GM23338 (cell line): ENCODE measurements at regions not wholly inside any gene's neighbourhood (a gene's known extent, or its start where the extent isn't known, plus 50 kb on each side); places are given as distances from the start of the nearest gene placed in this dataset.

Experiments
- CREB1 ChIP-seq: fragments of 250-450 bp; sonication (Bioruptor Pico); IDR thresholded peaks from 2 replicates; pipeline ENCODE4 v1.5.0; 2020; ENCODE audit warnings: low read depth, mild to moderate bottlenecking, moderate library complexity
- CTCF ChIP-seq, 2 experiments: fragments of 200-600 bp in 1 of 2; sonication (generic) in 1 of 2; conservative IDR thresholded peaks; 2 replicates each; pipeline versions ENCODE4 v1.5.1 to v1.6.1; 2016 to 2017; ENCODE audit warnings: antibody characterized with exemption in 2 of 2, low read depth in 2 of 2, mild to moderate bottlenecking in 2 of 2, moderate library complexity in 1 of 2
- EZH2 ChIP-seq: fragments of 200-600 bp; sonication (generic); IDR thresholded peaks from one replicate; pipeline ENCODE4 v1.8.0; 2017; ENCODE audit warnings: antibody characterized with exemption, mild to moderate bottlenecking, low read depth; ENCODE audit not compliant: unreplicated experiment
- EZH2phosphoT487 ChIP-seq: fragments of 200-600 bp; sonication (generic); IDR thresholded peaks from one replicate; pipeline ENCODE4 v1.8.1; 2018; ENCODE audit warnings: antibody characterized with exemption; ENCODE audit not compliant: unreplicated experiment
- JUNB ChIP-seq: IDR thresholded peaks from one replicate; pipeline ENCODE4 v1.6.1; 2016; ENCODE audit warnings: antibody characterized with exemption; ENCODE audit not compliant: unreplicated experiment
- NANOG ChIP-seq: IDR thresholded peaks from 2 replicates; pipeline ENCODE4 v1.6.1; 2016; ENCODE audit warnings: antibody characterized with exemption, borderline replicate concordance
- POLR2AphosphoS5 ChIP-seq: IDR thresholded peaks from 2 replicates; pipeline ENCODE4 v1.6.1; 2016; ENCODE audit warnings: antibody characterized with exemption, low read depth
- STAT1 ChIP-seq: IDR thresholded peaks from one replicate; pipeline ENCODE4 v1.6.1; 2016; ENCODE audit warnings: antibody characterized with exemption; ENCODE audit not compliant: unreplicated experiment
- ZNF114 ChIP-seq: fragments of 250-450 bp; sonication (Bioruptor Pico); IDR thresholded peaks from 2 replicates; pipeline ENCODE4 v1.5.0; 2020; ENCODE audit warnings: mild to moderate bottlenecking, moderate library complexity
- ZNF331 ChIP-seq: fragments of 250-450 bp; sonication (Bioruptor Pico); IDR thresholded peaks from 2 replicates; pipeline ENCODE4 v1.5.0; 2020; ENCODE audit warnings: low read depth, mild to moderate bottlenecking, moderate library complexity
- TF ChIP-seq, protein P1 (sequence below): IDR thresholded peaks from one replicate; pipeline ENCODE4 v1.6.1; 2018; ENCODE audit warnings: antibody characterized with exemption; ENCODE audit not compliant: unreplicated experiment
- TF ChIP-seq, protein P2 (sequence below): fragments of 250-450 bp; sonication (Bioruptor Pico); IDR thresholded peaks from 2 replicates; pipeline ENCODE4 v1.5.0; 2020; ENCODE audit warnings: mild to moderate bottlenecking, moderate library complexity

DNA sequence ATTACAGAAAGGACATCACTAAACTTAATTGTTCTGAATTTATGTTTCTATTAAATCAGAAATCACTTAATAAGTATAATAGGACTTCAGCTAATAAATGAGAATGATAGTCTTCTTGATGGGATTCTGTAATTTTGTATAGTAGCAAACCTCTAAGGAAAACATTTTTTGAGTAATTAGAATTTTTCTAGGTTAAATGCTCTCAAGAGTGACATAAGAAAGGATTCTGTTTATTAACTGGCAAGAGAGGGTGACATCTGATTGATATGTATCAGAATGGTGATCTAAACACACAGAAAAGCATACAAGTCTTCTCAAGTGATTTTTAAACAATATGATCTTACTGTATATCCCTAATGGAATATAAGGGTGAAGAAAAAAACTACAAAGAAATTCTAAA, 1597.7 kb upstream of the PRR20A start:
- TF ChIP-seq CTCF (conservative IDR thresholded peaks at IDR 0.05; ENCODE audit: low read depth in 2 of 2) (no peak), POLR2AphosphoS5 (no peak), CREB1 (CRISPR knock-in tag) (no peak), EZH2 (no peak), ZNF114 (no peak), EZH2phosphoT487 (no peak), ZNF331 (CRISPR knock-in tag) (no peak), NANOG (no peak), STAT1 (no peak), JUNB (no peak)
- TF ChIP-seq, protein P1, sequence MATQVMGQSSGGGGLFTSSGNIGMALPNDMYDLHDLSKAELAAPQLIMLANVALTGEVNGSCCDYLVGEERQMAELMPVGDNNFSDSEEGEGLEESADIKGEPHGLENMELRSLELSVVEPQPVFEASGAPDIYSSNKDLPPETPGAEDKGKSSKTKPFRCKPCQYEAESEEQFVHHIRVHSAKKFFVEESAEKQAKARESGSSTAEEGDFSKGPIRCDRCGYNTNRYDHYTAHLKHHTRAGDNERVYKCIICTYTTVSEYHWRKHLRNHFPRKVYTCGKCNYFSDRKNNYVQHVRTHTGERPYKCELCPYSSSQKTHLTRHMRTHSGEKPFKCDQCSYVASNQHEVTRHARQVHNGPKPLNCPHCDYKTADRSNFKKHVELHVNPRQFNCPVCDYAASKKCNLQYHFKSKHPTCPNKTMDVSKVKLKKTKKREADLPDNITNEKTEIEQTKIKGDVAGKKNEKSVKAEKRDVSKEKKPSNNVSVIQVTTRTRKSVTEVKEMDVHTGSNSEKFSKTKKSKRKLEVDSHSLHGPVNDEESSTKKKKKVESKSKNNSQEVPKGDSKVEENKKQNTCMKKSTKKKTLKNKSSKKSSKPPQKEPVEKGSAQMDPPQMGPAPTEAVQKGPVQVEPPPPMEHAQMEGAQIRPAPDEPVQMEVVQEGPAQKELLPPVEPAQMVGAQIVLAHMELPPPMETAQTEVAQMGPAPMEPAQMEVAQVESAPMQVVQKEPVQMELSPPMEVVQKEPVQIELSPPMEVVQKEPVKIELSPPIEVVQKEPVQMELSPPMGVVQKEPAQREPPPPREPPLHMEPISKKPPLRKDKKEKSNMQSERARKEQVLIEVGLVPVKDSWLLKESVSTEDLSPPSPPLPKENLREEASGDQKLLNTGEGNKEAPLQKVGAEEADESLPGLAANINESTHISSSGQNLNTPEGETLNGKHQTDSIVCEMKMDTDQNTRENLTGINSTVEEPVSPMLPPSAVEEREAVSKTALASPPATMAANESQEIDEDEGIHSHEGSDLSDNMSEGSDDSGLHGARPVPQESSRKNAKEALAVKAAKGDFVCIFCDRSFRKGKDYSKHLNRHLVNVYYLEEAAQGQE = no peak
- TF ChIP-seq, protein P2, sequence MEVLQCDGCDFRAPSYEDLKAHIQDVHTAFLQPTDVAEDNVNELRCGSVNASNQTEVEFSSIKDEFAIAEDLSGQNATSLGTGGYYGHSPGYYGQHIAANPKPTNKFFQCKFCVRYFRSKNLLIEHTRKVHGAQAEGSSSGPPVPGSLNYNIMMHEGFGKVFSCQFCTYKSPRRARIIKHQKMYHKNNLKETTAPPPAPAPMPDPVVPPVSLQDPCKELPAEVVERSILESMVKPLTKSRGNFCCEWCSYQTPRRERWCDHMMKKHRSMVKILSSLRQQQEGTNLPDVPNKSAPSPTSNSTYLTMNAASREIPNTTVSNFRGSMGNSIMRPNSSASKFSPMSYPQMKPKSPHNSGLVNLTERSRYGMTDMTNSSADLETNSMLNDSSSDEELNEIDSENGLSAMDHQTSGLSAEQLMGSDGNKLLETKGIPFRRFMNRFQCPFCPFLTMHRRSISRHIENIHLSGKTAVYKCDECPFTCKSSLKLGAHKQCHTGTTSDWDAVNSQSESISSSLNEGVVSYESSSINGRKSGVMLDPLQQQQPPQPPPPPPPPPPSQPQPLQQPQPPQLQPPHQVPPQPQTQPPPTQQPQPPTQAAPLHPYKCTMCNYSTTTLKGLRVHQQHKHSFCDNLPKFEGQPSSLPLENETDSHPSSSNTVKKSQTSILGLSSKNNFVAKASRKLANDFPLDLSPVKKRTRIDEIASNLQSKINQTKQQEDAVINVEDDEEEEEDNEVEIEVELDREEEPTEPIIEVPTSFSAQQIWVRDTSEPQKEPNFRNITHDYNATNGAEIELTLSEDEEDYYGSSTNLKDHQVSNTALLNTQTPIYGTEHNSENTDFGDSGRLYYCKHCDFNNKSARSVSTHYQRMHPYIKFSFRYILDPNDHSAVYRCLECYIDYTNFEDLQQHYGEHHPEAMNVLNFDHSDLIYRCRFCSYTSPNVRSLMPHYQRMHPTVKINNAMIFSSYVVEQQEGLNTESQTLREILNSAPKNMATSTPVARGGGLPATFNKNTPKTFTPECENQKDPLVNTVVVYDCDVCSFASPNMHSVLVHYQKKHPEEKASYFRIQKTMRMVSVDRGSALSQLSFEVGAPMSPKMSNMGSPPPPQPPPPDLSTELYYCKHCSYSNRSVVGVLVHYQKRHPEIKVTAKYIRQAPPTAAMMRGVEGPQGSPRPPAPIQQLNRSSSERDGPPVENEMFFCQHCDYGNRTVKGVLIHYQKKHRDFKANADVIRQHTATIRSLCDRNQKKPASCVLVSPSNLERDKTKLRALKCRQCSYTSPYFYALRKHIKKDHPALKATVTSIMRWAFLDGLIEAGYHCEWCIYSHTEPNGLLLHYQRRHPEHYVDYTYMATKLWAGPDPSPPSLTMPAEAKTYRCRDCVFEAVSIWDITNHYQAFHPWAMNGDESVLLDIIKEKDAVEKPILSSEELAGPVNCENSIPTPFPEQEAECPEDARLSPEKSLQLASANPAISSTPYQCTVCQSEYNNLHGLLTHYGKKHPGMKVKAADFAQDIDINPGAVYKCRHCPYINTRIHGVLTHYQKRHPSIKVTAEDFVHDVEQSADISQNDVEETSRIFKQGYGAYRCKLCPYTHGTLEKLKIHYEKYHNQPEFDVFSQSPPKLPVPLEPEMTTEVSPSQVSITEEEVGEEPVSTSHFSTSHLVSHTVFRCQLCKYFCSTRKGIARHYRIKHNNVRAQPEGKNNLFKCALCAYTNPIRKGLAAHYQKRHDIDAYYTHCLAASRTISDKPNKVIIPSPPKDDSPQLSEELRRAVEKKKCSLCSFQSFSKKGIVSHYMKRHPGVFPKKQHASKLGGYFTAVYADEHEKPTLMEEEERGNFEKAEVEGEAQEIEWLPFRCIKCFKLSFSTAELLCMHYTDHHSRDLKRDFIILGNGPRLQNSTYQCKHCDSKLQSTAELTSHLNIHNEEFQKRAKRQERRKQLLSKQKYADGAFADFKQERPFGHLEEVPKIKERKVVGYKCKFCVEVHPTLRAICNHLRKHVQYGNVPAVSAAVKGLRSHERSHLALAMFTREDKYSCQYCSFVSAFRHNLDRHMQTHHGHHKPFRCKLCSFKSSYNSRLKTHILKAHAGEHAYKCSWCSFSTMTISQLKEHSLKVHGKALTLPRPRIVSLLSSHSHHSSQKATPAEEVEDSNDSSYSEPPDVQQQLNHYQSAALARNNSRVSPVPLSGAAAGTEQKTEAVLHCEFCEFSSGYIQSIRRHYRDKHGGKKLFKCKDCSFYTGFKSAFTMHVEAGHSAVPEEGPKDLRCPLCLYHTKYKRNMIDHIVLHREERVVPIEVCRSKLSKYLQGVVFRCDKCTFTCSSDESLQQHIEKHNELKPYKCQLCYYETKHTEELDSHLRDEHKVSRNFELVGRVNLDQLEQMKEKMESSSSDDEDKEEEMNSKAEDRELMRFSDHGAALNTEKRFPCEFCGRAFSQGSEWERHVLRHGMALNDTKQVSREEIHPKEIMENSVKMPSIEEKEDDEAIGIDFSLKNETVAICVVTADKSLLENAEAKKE = no peak
